GM19467 (cell line): ENCODE measurements at regions not wholly inside any gene's neighbourhood (a gene's known extent, or its start where the extent isn't known, plus 50 kb on each side); places are given as distances from the start of the nearest gene placed in this dataset.

Experiments
- ATAC-seq: cut with Tn5 transposase; IDR thresholded peaks from one replicate; pipeline ENCODE4 v1.9.1; 2021; ENCODE audit warnings: mild to moderate bottlenecking, moderate library complexity; ENCODE audit not compliant: unreplicated experiment

DNA sequence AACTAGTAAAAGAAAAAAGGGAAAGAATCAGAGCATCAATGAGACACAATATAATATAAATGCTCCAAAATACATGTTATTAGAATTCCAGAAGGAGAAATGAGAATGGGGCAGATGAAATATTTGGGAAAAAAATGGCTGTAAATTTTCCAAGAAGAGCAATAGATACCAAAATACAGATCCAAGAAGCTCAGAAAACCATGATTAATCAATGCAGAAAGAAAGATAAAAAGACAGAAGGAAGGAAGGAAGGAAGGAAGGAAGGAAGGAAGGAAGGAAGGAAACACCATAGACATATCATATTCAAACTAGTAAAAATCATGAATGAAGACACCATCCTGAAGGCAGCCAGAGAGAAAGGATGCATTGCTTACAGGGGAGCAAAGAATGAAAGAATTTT is 920.9 kb downstream of the EFNA5 start:
- ATAC-seq = no peak

- ATAC-seq = no peak
These were observed 931.6 kb downstream of the EFNA5 start for GRCh38 chr5:106739127-106739526.

- ATAC-seq = no peak
These were observed 933.6 kb downstream of the EFNA5 start for GRCh38 chr5:106737111-106737510.

DNA sequence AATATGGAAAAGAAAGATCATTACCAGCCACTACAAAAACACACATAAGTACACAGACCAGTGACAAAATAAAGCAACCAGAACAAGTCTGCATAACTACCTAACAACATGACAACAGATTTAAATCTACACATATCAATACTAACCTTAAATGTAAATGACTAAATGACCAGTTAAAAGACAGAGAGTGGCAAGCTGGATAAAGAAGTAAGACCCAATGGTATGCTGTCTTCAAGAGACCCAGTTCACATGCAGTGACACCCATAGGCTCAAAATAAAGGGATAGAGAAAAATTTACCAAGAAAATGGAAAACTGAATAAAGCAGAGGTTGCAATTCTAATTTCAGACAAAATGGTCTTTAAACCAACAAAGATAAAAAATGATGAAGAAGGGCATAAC is 938.1 kb downstream of the EFNA5 start:
- no peak for ATAC-seq

DNA sequence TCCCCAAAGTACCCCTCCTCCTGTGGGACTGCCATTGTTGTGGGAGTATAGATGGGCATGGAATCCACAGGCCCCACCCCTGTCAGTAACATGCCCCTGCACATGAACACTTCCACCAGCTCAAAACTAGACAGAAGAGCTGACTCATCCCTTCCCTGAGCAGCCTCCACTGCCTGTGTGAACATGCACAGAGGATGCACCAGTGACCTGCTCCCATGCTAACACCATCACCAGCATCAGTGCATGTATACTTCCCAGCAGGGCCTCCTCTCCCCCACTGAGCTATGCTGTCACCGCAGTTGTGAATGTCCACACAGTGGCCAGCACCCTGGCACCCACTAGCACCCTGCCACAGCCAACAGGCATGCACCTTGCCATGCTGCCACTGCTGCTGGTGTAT is 939.8 kb downstream of the EFNA5 start:
- no peak for ATAC-seq

- ATAC-seq = no peak
These were observed 940.2 kb downstream of the EFNA5 start for GRCh38 chr5:106730506-106730905.

DNA sequence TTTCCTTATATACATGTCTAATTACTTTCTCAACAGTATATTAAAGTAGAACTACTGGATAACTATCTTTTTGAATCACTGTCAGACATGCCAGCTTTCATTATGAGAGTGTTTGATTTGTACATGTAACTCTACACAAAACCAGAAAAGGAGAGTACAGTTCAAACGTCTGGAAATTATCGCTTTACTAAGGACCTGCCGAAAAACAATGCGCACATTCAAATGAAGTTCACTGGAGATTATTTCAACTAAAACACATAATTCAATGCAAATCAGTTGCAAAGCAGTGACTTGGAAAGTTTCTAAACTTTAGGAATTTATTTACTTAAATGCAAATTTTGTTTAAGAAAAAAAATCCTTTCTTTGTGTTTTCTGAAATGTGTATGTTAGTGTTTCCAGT is 942.5 kb downstream of the EFNA5 start:
- no peak for ATAC-seq

GRCh38 chr5:106727071-106727470 is 943.7 kb downstream of the EFNA5 start:
- ATAC-seq = no peak

- ATAC-seq = no peak
These were observed 950.4 kb downstream of the EFNA5 start for GRCh38 chr5:106720367-106720766.

DNA sequence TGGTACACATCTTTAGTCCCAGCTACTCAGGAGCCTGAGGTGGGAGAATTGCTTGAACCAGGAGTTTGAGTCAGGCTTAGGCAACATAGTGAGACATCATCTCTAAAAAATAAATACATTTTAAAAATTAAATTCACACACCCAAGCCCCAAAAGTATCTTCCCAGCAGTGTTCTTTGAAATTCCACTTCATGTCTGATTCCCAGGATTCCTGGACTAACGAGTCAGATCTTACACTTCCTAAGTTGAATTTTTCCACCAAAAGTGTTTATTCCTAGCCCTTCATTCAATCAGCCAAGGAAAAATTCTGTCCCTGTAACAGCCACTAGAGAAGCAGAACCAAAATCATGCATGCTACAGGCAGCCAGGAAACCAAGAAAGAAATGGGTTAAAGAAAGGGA is 970.9 kb downstream of the EFNA5 start:
- no peak for ATAC-seq

- no peak for ATAC-seq
These were observed 971.5 kb downstream of the EFNA5 start for GRCh38 chr5:106699198-106699597.

- no peak for ATAC-seq
These were observed 972.6 kb downstream of the EFNA5 start for GRCh38 chr5:106698169-106698568.

GRCh38 chr5:106691701-106692100 is 979.0 kb downstream of the EFNA5 start:
- no peak for ATAC-seq

- ATAC-seq = no peak
These were observed 980.2 kb downstream of the EFNA5 start for GRCh38 chr5:106690585-106690984.

- ATAC-seq = peak; percentile 83
These were observed 990.4 kb downstream of the EFNA5 start for GRCh38 chr5:106680330-106680729.

- no peak for ATAC-seq
These were observed 993.7 kb downstream of the EFNA5 start for GRCh38 chr5:106677057-106677456.

- ATAC-seq = no peak
These were observed 995.0 kb downstream of the EFNA5 start for GRCh38 chr5:106675687-106676086.

DNA sequence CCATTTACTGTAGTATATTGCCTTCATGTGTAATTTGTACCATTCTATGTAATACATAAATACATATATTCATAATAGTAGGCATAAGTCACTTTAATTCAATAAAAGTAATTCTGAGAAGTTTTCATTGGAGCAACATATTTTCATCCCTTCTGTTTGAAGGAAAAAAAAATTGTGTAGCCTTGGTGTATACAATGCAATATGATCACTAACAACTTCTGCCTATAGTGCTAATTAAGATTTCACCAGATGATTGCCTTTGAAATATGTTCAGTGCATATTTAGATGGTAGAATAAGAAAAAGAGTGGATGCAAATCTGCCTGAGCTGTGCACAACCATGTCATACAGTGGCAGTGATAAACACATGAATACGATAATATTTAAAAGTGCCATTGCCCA is 996.8 kb downstream of the EFNA5 start:
- ATAC-seq = no peak

- ATAC-seq = no peak
These were observed 1008.9 kb downstream of the EFNA5 start for GRCh38 chr5:106661866-106662265.

- ATAC-seq = no peak
These were observed 1010.1 kb downstream of the EFNA5 start for GRCh38 chr5:106660681-106661080.

- no peak for ATAC-seq
These were observed 1012.6 kb downstream of the EFNA5 start for GRCh38 chr5:106658150-106658549.

- ATAC-seq = no peak
These were observed 1013.9 kb downstream of the EFNA5 start for GRCh38 chr5:106656821-106657220.

GRCh38 chr5:106649031-106649430 is 1021.7 kb downstream of the EFNA5 start:
- ATAC-seq = no peak

- ATAC-seq = no peak
These were observed 1022.3 kb downstream of the EFNA5 start for GRCh38 chr5:106648401-106648800.
